Mesenchymal stem cell (in vitro differentiated cells and primary cell): ENCODE measurements at regions not wholly inside any gene's neighbourhood (a gene's known extent, or its start where the extent isn't known, plus 50 kb on each side); places are given as distances from the start of the nearest gene placed in this dataset.
"Not testable (repeated sequence)": the region's sequence is repeated elsewhere in the genome, so short reads cannot be mapped to it uniquely, and the experiment has no call there.

Experiments
- DNase-seq: peaks from one replicate; pipeline ENCODE4 v3.0.0-alpha.2; 2013
- H2AFZ ChIP-seq: one replicate; pipeline ENCODE4 v1.6.1; 2013; ENCODE audit warnings: low read depth, mild to moderate bottlenecking, control low read depth, inconsistent platforms, low read length, moderate library complexity
- H2AK5ac ChIP-seq: 2 replicates; pipeline ENCODE4 v1.6.1; 2013; ENCODE audit warnings: low read length, moderate library complexity, mild to moderate bottlenecking, inconsistent platforms; ENCODE audit not compliant: severe bottlenecking
- H2BK120ac ChIP-seq: one replicate; pipeline ENCODE4 v1.6.1; 2013; ENCODE audit warnings: low read depth, mild to moderate bottlenecking, inconsistent platforms, low read length, moderate library complexity
- H2BK12ac ChIP-seq, 2 experiments: one replicate each; pipeline ENCODE4 v1.6.1; 2013; ENCODE audit warnings: inconsistent platforms in 2 of 2, low read length in 2 of 2, mild to moderate bottlenecking in 2 of 2, moderate library complexity in 2 of 2, control low read depth in 1 of 2
- H2BK15ac ChIP-seq: one replicate; pipeline ENCODE4 v1.6.1; 2013; ENCODE audit warnings: mild to moderate bottlenecking, low read depth, inconsistent platforms; ENCODE audit not compliant: poor library complexity, severe bottlenecking
- H2BK5ac ChIP-seq: 2 replicates; pipeline ENCODE4 v1.6.1; 2013; ENCODE audit warnings: low read depth, mild to moderate bottlenecking, low read length, control low read depth, inconsistent platforms; ENCODE audit not compliant: poor library complexity, severe bottlenecking
- H3K14ac ChIP-seq, 2 experiments: one replicate each; pipeline ENCODE4 v1.6.1; 2013; ENCODE audit warnings: inconsistent platforms in 2 of 2, low read length in 2 of 2, control low read depth in 1 of 2, mild to moderate bottlenecking in 1 of 2, moderate library complexity in 1 of 2
- H3K18ac ChIP-seq, 2 experiments: one replicate each; pipeline ENCODE4 v1.6.1; 2013; ENCODE audit warnings: inconsistent platforms in 2 of 2, low read length in 2 of 2, control low read depth in 1 of 2, low read depth in 1 of 2, mild to moderate bottlenecking in 1 of 2
- H3K23ac ChIP-seq, 2 experiments: one replicate each; pipeline ENCODE4 v1.6.1; 2013; ENCODE audit warnings: inconsistent platforms in 2 of 2, low read length in 2 of 2, mild to moderate bottlenecking in 2 of 2, moderate library complexity in 2 of 2, control low read depth in 1 of 2
- H3K27ac ChIP-seq: 2 replicates; pipeline ENCODE4 v1.5.1; 2013; ENCODE audit warnings: mild to moderate bottlenecking, moderate library complexity, low read length, control low read depth, inconsistent platforms; ENCODE audit not compliant: poor library complexity, severe bottlenecking
- H3K27me3 ChIP-seq, 2 experiments: 2 replicates each; pipeline versions ENCODE4 v1.6.1 to v1.7.0; 2013; ENCODE audit warnings: low read length in 2 of 2, mild to moderate bottlenecking in 2 of 2, moderate library complexity in 2 of 2, control low read depth in 1 of 2, inconsistent platforms in 1 of 2; ENCODE audit not compliant: control insufficient read depth in 1 of 2, insufficient read depth in 1 of 2
- H3K36me3 ChIP-seq, 2 experiments: 2 replicates each; pipeline versions ENCODE4 v1.6.1 to v1.7.0; 2013; ENCODE audit warnings: low read length in 2 of 2, control low read depth in 1 of 2, inconsistent platforms in 1 of 2, low read depth in 1 of 2, mild to moderate bottlenecking in 1 of 2; ENCODE audit not compliant: insufficient read depth in 2 of 2, control insufficient read depth in 1 of 2
- H3K4ac ChIP-seq, 2 experiments: one replicate each; pipeline ENCODE4 v1.6.1; 2013; ENCODE audit warnings: inconsistent platforms in 2 of 2, low read length in 2 of 2, mild to moderate bottlenecking in 2 of 2, moderate library complexity in 2 of 2, control low read depth in 1 of 2, low read depth in 1 of 2
- H3K4me1 ChIP-seq: 2 replicates; pipeline ENCODE4 v1.6.1; 2013; ENCODE audit warnings: low read depth, low read length, control low read depth; ENCODE audit not compliant: control insufficient read depth, insufficient read depth
- H3K4me2 ChIP-seq: 2 replicates; pipeline ENCODE4 v1.6.1; 2013; ENCODE audit warnings: low read length, mild to moderate bottlenecking, inconsistent platforms; ENCODE audit not compliant: poor library complexity, severe bottlenecking
- H3K4me3 ChIP-seq, 2 experiments: 2 replicates each; pipeline versions ENCODE4 v1.5.1 to v1.7.0; 2013; ENCODE audit warnings: low read length in 2 of 2, mild to moderate bottlenecking in 2 of 2, control low read depth in 1 of 2, low read depth in 1 of 2; ENCODE audit not compliant: insufficient read depth in 1 of 2
- H3K79me1 ChIP-seq: replicated peaks from 2 replicates; pipeline ENCODE4 v1.6.1; 2013; ENCODE audit warnings: mild to moderate bottlenecking, control low read depth, low read length, inconsistent platforms; ENCODE audit not compliant: poor library complexity, severe bottlenecking
- H3K9ac ChIP-seq: 2 replicates; pipeline ENCODE4 v1.7.0; 2013; ENCODE audit warnings: mild to moderate bottlenecking, low read length, moderate library complexity
- H3K9me3 ChIP-seq: 2 replicates; pipeline ENCODE4 v1.7.0; 2013; ENCODE audit warnings: mild to moderate bottlenecking, low read length; ENCODE audit not compliant: control insufficient read depth
- H4K8ac ChIP-seq: one replicate; pipeline ENCODE4 v1.6.1; 2013; ENCODE audit warnings: inconsistent platforms, mild to moderate bottlenecking, low read length, moderate library complexity
- H4K91ac ChIP-seq: one replicate; pipeline ENCODE4 v1.6.1; 2013; ENCODE audit warnings: mild to moderate bottlenecking, low read length, inconsistent platforms
- WGBS: methylation state at CpG from one replicate; pipeline ENCODE4 v1.1.7; 2013; ENCODE audit warnings: mixed read lengths; 5-methylcytosine and 5-hydroxymethylcytosine counted together

DNA sequence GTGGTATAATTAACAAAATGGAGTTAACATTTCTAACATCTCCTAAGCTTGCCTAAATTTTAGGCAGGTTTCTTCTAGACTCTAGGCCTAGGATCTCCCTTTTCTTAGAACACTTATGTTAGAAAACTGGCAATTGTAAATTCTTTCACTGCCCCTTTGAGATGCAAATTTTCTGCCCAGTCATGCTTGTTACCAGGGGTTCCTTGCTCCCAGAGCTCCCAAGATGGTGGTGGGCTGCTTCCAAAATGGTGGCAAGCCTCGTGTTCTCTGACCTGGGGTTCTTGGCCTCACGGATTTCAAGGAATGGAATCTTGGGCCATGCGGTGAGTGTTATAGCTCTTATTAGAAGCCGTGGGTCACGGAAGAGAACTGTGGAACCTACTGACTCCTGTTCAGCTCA is 1361.4 kb downstream of the NCAM2 start:
- not testable (repeated sequence) for H3K4me2 ChIP-seq, DNase-seq, H2BK15ac ChIP-seq, H3K27ac ChIP-seq, H3K27me3 ChIP-seq, H3K4me1 ChIP-seq, H3K9ac ChIP-seq, H2AFZ ChIP-seq, H2BK5ac ChIP-seq, H4K91ac ChIP-seq, H3K23ac ChIP-seq, H2AK5ac ChIP-seq, H2BK120ac ChIP-seq, H3K79me1 ChIP-seq, H3K14ac ChIP-seq, H2BK12ac ChIP-seq, H4K8ac ChIP-seq, H3K4me3 ChIP-seq, H3K18ac ChIP-seq, H3K4ac ChIP-seq, H3K9me3 ChIP-seq, H3K36me3 ChIP-seq
- whole genome bisulfite sequencing, result 81% methylated on average over 5 of the region's 5 CpGs

DNA sequence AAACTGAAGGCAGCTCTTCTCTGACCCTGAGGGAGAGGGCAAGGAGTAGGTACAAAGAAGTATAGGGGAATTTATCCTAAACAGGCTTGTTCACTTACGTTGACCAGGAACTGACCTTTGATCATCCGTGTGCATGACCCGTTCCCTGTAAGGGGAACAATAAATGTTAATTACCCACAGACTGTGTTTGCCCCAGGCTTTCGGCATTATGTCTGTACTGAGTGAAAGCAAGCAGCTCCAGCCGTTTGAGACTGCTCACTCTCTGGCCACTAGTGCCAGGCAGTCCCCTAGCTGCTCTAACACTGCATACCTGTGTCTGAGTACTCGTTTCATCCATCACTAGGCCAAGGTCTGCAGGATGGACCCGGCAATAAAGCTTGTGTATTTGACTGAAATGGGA is 1365.3 kb downstream of the NCAM2 start:
- no peak overlapping the region for H3K4me2 ChIP-seq
- H3K18ac ChIP-seq, result no peak overlapping the region
- no peak overlapping the region for H4K91ac ChIP-seq
- no peak overlapping the region for H2BK12ac ChIP-seq
- no peak overlapping the region for H2BK15ac ChIP-seq
- H4K8ac ChIP-seq, result no peak overlapping the region
- 65% methylated on average over 7 of the region's 7 CpGs for WGBS
- no peak overlapping the region for H2BK120ac ChIP-seq
- H3K9me3 ChIP-seq, result peaks cover 3% of the 10 kb centered on the region
- H2AFZ ChIP-seq, result no peak overlapping the region
- H3K4me3 ChIP-seq, result no peak overlapping the region
- H3K4ac ChIP-seq, result no peak overlapping the region
- no peaks in the 10 kb centered on the region for H3K4me1 ChIP-seq
- no peak overlapping the region for H3K9ac ChIP-seq
- H3K27me3 ChIP-seq, result no peaks in the 10 kb centered on the region
- no peak overlapping the region for H3K23ac ChIP-seq
- H2AK5ac ChIP-seq, result no peak overlapping the region
- H3K14ac ChIP-seq, result no peak overlapping the region
- H3K36me3 ChIP-seq, result no peaks in the 10 kb centered on the region
- DNase-seq, result no peak
- H2BK5ac ChIP-seq, result no peak overlapping the region
- H3K79me1 ChIP-seq, result no peaks in the 10 kb centered on the region
- no peak overlapping the region for H3K27ac ChIP-seq

DNA sequence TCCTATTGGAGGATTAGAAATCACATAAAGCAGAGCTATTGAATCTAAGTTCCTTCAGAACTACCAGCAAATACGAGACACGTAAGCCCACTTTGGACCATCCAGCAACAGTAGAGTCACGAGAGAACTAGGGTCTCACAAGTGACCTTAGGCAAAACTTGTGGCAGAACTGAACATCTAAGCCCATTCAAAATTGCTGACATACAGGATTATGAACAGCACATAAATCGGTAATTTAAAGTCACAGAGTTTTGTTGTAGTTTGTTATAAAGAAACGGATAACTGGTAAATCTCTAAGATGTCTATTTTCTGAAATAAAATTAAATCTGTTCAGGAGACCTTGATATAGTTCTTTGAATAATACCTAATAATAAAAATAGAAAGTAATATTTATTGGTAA is 1366.0 kb downstream of the NCAM2 start:
- H3K14ac ChIP-seq, result no peak overlapping the region
- H3K9ac ChIP-seq, result no peak overlapping the region
- no peaks in the 10 kb centered on the region for H3K4me1 ChIP-seq
- no peak for DNase-seq
- H2BK120ac ChIP-seq, result no peak overlapping the region
- no peak overlapping the region for H2BK5ac ChIP-seq
- H3K4ac ChIP-seq, result no peak overlapping the region
- H3K4me3 ChIP-seq, result no peak overlapping the region
- no peak overlapping the region for H2BK15ac ChIP-seq
- no peak overlapping the region for H3K27ac ChIP-seq
- H3K79me1 ChIP-seq, result no peaks in the 10 kb centered on the region
- H3K4me2 ChIP-seq, result no peak overlapping the region
- H3K27me3 ChIP-seq, result no peaks in the 10 kb centered on the region
- H2BK12ac ChIP-seq, result no peak overlapping the region
- H4K8ac ChIP-seq, result no peak overlapping the region
- WGBS, result 77% methylated on average over 3 of the region's 5 CpGs
- no peaks in the 10 kb centered on the region for H3K36me3 ChIP-seq
- H2AK5ac ChIP-seq, result no peak overlapping the region
- H3K9me3 ChIP-seq, result peaks cover 3% of the 10 kb centered on the region
- no peak overlapping the region for H4K91ac ChIP-seq
- H3K23ac ChIP-seq, result no peak overlapping the region
- H3K18ac ChIP-seq, result no peak overlapping the region
- H2AFZ ChIP-seq, result no peak overlapping the region

DNA sequence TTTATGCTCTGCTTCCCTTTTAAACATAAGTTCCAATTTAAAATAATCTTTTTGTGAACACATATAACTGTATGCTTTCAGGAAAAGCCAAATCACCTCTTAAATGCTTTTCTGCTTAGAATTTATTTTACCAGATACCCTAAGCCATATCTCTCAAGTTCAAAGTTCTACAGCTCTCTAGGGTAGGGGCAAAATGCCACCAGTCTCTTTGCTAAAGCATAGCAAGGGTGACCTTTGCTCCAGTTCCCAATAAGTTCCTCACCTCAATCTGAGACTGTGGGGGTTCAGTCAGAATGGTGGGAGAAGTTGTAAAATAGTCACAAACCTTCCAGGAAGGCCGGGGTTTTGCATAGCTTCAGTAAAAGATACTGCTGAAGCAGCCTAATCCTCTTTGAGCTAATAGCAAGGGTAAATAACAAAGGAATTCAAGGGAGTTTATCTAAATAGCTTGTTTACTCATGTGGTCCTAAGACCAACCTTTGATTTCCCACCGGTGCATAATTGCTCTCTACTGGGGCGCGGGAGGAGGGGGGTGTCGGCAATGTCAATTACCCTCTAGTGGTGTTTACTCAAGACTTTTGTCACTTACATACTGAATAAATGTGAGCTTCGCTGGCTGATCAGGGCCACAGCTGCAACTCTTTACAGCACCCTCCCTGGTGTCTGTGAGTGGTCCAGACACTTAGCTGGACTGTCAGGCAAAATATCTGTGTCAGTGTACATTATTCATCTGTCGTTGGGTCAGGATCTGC is 1376.2 kb downstream of the NCAM2 start:
- WGBS, result 9% methylated on average over 6 of the region's 7 CpGs
- H3K14ac ChIP-seq, result no peak overlapping the region
- no peak overlapping the region for H2BK15ac ChIP-seq
- no peaks in the 10 kb centered on the region for H3K36me3 ChIP-seq
- H4K8ac ChIP-seq, result no peak overlapping the region
- peaks cover 19% of the 10 kb centered on the region for H3K9me3 ChIP-seq
- no peak overlapping the region for H3K27ac ChIP-seq
- no peak overlapping the region for H4K91ac ChIP-seq
- no peak overlapping the region for H2AFZ ChIP-seq
- no peaks in the 10 kb centered on the region for H3K79me1 ChIP-seq
- H3K27me3 ChIP-seq, result no peaks in the 10 kb centered on the region
- no peaks in the 10 kb centered on the region for H3K4me1 ChIP-seq
- H3K4me3 ChIP-seq, result no peak overlapping the region
- no peak for DNase-seq
- no peak overlapping the region for H2BK120ac ChIP-seq
- no peak overlapping the region for H3K9ac ChIP-seq
- H3K18ac ChIP-seq, result no peak overlapping the region
- no peak overlapping the region for H3K4me2 ChIP-seq
- H2AK5ac ChIP-seq, result no peak overlapping the region
- H2BK5ac ChIP-seq, result no peak overlapping the region
- no peak overlapping the region for H2BK12ac ChIP-seq
- no peak overlapping the region for H3K4ac ChIP-seq
- no peak overlapping the region for H3K23ac ChIP-seq
